Memory B cell (primary cell): ENCODE measurements at regions not wholly inside any gene's neighbourhood (a gene's known extent, or its start where the extent isn't known, plus 50 kb on each side); places are given as distances from the start of the nearest gene placed in this dataset.
"Not testable (repeated sequence)": the region's sequence is repeated elsewhere in the genome, so short reads cannot be mapped to it uniquely, and the experiment has no call there.

Source experiments
- ATAC-seq: fragments of 150-1000 bp; cut with Tn5 transposase; 2 replicates; pipeline ENCODE4 v1.10.0; 2021; ENCODE audit warnings: low read depth, mild to moderate bottlenecking, moderate library complexity
- DNase-seq, 2 donors: peaks; one replicate each; pipeline ENCODE4 v3.0.0; 2022; ENCODE audit warnings: low spot score in 2 of 2
- H3K27ac Mint-ChIP-seq: one replicate; pipeline ENCODE4 v1.8.0; 2022; ENCODE audit warnings: mild to moderate bottlenecking, moderate library complexity, mixed read lengths
- H3K27me3 Mint-ChIP-seq: one replicate; pipeline ENCODE4 v1.8.0; 2022; ENCODE audit warnings: mixed read lengths
- H3K36me3 Mint-ChIP-seq: one replicate; pipeline ENCODE4 v1.8.0; 2022; ENCODE audit warnings: mild to moderate bottlenecking, mixed read lengths
- H3K4me1 Mint-ChIP-seq: one replicate; pipeline ENCODE4 v1.8.0; 2022; ENCODE audit warnings: mixed read lengths
- H3K4me3 Mint-ChIP-seq: one replicate; pipeline ENCODE4 v1.8.0; 2022; ENCODE audit warnings: mild to moderate bottlenecking, moderate library complexity, mixed read lengths
- H3K9me3 Mint-ChIP-seq: one replicate; pipeline ENCODE4 v1.8.0; 2022; ENCODE audit warnings: mixed read lengths

DNA sequence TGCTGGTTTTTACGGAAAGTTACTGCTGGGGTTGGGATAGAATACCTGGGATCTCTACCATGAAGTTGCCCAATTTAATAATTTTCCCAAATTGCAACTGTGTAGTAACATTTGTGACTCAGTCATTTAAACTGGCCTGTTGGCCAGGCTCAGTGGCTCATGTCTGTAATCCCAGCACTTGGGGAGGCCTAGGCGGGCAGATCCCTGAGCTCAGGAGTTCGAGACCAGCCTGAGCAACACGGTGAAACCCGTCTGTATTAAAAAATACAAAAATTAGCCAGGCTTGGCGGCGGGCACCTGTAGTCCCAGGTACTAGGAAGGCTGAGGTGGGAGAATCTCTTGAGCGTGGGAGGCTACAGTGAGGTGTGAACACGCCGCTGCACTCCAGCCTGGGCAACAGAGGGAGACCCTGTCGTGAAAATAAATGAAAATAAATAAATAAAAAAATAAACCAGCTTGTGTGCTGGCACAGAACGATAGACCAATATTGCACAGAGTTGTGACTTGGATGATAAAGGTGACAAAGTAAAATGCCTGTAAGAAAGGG is 160.7 kb upstream of the ZNF608 start:
- H3K36me3 Mint-ChIP-seq: no peaks in the 10 kb centered on the region
- no peak overlapping the region for H3K4me3 Mint-ChIP-seq
- DNase-seq (no peak), ATAC-seq (no peak)
- no peak overlapping the region for H3K27ac Mint-ChIP-seq
- no peaks in the 10 kb centered on the region for H3K27me3 Mint-ChIP-seq
- no peaks in the 10 kb centered on the region for H3K9me3 Mint-ChIP-seq
- peaks cover 21% of the 10 kb centered on the region for H3K4me1 Mint-ChIP-seq

DNA sequence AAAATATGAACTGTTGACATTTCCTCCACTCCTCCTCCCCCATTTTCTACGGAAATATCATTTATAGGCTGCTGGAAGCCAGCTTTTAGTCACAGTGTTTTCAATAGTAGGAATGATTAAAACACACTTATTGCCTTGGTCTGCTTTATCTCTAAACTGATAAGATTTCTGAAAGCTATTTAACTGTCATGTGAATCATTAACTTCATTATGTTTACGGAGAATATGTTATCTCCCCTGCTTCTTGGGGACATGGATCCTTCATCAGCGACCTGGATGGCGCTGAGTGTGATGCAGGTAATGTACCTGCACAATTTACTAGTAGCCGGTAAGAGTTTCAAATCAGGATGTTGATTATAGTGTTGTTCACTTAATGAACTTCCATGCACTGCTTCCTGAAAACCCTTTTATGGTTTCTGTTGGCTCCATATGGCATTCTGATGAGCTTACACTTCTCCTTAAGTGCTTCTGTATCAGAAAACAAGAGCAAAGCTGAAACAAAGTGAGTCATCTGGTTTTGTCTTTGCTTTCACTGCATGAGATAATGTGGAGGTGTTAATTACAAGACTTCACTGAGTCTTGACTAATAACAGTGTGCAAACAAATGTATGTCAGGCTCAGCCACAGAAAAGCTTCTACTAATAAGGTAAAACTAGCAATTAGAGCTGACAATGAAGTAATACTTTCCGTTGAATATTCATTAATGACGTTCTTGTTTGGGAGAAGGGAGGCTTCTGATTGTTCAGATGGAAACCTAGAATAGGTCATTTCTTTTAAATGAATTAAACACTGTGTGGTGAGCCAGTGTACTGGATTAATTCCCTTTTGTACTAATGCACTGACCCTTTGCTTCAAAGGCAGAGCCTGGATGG is 162.4 kb upstream of the ZNF608 start:
- Mint-ChIP-seq H3K9me3 (no peaks in the 10 kb centered on the region), H3K27me3 (no peaks in the 10 kb centered on the region), H3K4me1 (peaks cover 17% of the 10 kb centered on the region), H3K36me3 (no peaks in the 10 kb centered on the region), H3K4me3 (no peak overlapping the region), H3K27ac (no peak overlapping the region)
- ATAC-seq (no peak), DNase-seq (no peak)

DNA sequence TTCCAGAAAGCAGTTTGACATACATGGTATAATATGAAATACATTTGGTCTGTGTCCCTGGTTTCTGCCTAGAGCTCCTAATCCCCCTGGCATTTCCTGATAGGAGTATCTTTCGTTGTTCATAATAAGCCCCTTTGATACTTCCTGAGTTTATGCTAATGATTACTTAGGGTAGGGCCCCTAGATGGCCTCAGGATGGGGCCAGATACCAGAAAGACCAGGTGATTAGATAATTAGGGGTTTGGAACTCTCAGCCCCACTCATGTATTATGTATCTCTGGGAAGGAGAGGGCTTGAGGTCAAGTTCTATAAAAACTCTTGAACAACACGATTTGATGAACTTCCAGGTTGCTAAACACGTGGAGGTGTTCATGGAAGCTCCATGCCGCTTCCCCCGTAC is 163.3 kb upstream of the ZNF608 start:
- H3K4me3 Mint-ChIP-seq: no peak overlapping the region
- no peaks in the 10 kb centered on the region for H3K27me3 Mint-ChIP-seq
- H3K27ac Mint-ChIP-seq: no peak overlapping the region
- H3K4me1 Mint-ChIP-seq: peaks cover 17% of the 10 kb centered on the region
- H3K9me3 Mint-ChIP-seq: no peaks in the 10 kb centered on the region
- no peaks in the 10 kb centered on the region for H3K36me3 Mint-ChIP-seq
- DNase-seq: no peak
- no peak for ATAC-seq

- Mint-ChIP-seq H3K9me3 (no peaks in the 10 kb centered on the region), H3K4me1 (peaks cover 17% of the 10 kb centered on the region), H3K36me3 (no peaks in the 10 kb centered on the region), H3K27me3 (no peaks in the 10 kb centered on the region), H3K27ac (no peak overlapping the region), H3K4me3 (no peak overlapping the region)
- no peak for ATAC-seq
- no peak for DNase-seq
These were observed 164.0 kb upstream of the ZNF608 start for GRCh38 chr5:124910354-124911016.

DNA sequence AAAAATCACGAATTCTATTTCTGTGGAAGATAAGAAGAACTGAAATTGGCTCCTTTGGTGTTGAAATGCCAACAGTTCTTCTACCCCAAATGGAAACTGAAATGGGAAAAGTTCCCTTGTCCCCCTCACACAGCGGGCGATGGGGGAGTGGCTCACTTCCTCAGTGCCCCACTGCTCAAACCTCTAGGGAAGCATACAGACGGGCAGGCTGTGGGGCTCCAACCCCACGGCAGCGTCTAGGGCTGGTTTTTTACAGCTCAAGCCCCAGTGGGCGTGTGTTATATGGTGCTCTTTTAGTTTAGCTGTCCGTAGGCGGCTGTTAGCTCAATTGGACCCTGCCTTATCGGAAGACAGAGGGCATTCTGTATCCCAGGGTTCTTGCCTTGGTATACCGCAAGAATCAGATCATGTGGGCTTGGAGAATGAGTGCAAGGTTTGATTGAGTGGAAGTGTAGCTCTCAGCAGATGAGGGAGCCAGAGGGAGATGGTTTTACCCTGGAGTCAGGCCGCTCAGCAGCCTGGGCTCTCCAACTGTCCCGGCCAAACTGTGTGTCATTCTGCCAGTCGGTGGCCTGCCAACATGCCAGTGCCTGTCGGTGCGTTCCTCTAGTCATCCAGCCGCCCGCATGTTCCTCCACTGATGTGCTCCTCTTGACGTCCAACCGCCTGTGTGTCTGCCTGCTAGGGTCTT is 166.3 kb upstream of the ZNF608 start:
- Mint-ChIP-seq H3K9me3 (no peaks in the 10 kb centered on the region), H3K27ac (no peak overlapping the region), H3K27me3 (no peaks in the 10 kb centered on the region), H3K4me1 (peaks cover 20% of the 10 kb centered on the region), H3K4me3 (peak overlapping the region; percentile 21), H3K36me3 (no peaks in the 10 kb centered on the region)
- DNase-seq (no peak), ATAC-seq (peak; percentile 27)

GRCh38 chr5:124913329-124913653 is 166.9 kb upstream of the ZNF608 start:
- Mint-ChIP-seq H3K9me3 (no peaks in the 10 kb centered on the region), H3K27ac (no peak overlapping the region), H3K4me1 (peaks cover 20% of the 10 kb centered on the region), H3K27me3 (no peaks in the 10 kb centered on the region), H3K36me3 (no peaks in the 10 kb centered on the region), H3K4me3 (no peak overlapping the region)
- DNase-seq: no peak
- ATAC-seq: no peak

- H3K27ac Mint-ChIP-seq, H3K36me3 Mint-ChIP-seq, ATAC-seq, H3K4me3 Mint-ChIP-seq, DNase-seq, H3K9me3 Mint-ChIP-seq, H3K27me3 Mint-ChIP-seq: not testable (repeated sequence)
- H3K4me1 Mint-ChIP-seq: peaks cover 17% of the 10 kb centered on the region
These were observed 169.9 kb upstream of the ZNF608 start for GRCh38 chr5:124916313-124916712.

GRCh38 chr5:124918618-124919017 is 172.2 kb upstream of the ZNF608 start:
- H3K27me3 Mint-ChIP-seq: no peaks in the 10 kb centered on the region
- DNase-seq (no peak), ATAC-seq (no peak)
- H3K4me1 Mint-ChIP-seq: peaks cover 7% of the 10 kb centered on the region
- H3K36me3 Mint-ChIP-seq: no peaks in the 10 kb centered on the region
- no peak overlapping the region for H3K27ac Mint-ChIP-seq
- no peaks in the 10 kb centered on the region for H3K9me3 Mint-ChIP-seq
- H3K4me3 Mint-ChIP-seq: no peak overlapping the region

GRCh38 chr5:124919076-124919475 is 172.6 kb upstream of the ZNF608 start:
- H3K36me3 Mint-ChIP-seq: no peaks in the 10 kb centered on the region
- H3K27me3 Mint-ChIP-seq: no peaks in the 10 kb centered on the region
- H3K4me3 Mint-ChIP-seq: no peak overlapping the region
- peaks cover 7% of the 10 kb centered on the region for H3K4me1 Mint-ChIP-seq
- no peaks in the 10 kb centered on the region for H3K9me3 Mint-ChIP-seq
- no peak for DNase-seq
- H3K27ac Mint-ChIP-seq: peak overlapping the region; percentile 38
- no peak for ATAC-seq

DNA sequence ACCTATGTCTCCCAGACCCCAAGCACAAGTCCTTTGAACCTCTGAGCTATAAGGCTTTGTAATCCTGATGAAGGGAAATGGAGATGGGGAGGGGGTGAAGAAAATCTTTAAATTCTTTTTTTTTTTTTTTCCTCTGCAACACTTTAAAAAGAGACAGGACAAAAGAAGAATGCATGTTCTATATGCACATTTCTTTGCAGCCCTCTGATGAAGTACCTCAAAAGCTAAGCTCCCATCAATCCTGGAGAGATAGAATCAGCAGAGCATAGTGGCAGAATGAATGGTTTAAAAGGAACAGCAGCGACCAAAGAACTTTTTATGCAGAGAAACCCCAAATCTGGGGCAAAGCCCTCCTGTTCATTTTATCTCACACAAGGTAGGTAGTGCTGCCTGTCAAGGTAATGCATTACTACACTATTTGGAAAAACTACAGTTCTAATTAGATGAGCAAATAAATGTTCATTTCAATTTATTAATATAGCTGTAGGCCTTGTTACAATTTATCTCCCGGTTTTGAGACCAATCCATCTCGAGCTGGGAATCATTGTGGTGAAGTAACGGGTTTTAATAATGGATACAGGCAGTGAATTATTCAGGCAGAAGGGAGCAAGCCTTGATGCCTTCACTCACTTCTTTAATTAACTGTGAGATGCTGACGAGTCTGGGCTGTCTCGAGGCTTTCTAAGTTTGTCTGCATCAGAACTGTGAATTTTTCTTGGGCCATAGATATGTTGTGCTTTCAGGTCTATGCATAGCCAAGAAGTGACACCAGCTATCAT is 173.5 kb upstream of the ZNF608 start:
- no peaks in the 10 kb centered on the region for H3K27me3 Mint-ChIP-seq
- H3K4me3 Mint-ChIP-seq: no peak overlapping the region
- peaks cover 4% of the 10 kb centered on the region for H3K9me3 Mint-ChIP-seq
- ATAC-seq (no peak), DNase-seq (no peak)
- peaks cover 10% of the 10 kb centered on the region for H3K4me1 Mint-ChIP-seq
- H3K27ac Mint-ChIP-seq: peak overlapping the region; percentile 38
- H3K36me3 Mint-ChIP-seq: no peaks in the 10 kb centered on the region

DNA sequence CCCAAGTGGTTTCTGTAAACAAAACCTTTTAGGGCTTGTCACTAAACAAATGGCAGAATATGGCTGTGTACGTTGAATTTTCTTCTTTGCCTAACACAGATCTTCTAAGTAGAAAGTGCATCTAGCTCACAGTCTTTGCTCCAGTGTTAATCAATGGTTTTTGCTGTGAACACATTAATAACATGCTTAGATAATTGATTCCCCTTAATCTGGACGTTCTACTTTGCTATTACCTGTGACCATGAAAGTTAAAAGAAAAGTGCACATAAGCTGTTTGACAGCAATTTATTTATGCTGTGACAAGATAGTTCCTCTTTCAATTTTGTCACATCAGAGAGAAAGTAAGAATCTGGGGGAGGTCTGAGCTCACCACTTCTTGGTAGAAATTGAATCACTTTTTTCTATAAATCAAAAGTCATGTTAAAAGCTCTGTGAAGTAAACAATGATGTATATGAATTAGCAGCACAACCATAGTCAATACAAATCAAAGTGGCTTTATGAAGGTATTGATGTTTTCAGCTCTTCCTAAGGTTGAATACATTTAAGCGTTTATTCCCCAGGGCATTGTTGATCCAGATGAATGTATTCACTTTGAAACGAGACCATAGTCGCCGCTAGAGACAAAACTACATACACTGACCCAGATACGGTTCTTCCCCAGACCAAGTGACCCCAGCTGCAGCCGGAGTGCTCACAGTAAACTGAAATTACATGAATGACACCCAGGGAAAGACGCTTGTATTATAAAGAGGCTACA is 174.6 kb upstream of the ZNF608 start:
- ATAC-seq (peak; percentile 84), DNase-seq (peak in 1 of 2 donors; percentile 31)
- Mint-ChIP-seq H3K9me3 (peaks cover 4% of the 10 kb centered on the region), H3K27me3 (no peaks in the 10 kb centered on the region), H3K4me1 (peaks cover 10% of the 10 kb centered on the region), H3K27ac (no peak overlapping the region), H3K4me3 (no peak overlapping the region), H3K36me3 (no peaks in the 10 kb centered on the region)

DNA sequence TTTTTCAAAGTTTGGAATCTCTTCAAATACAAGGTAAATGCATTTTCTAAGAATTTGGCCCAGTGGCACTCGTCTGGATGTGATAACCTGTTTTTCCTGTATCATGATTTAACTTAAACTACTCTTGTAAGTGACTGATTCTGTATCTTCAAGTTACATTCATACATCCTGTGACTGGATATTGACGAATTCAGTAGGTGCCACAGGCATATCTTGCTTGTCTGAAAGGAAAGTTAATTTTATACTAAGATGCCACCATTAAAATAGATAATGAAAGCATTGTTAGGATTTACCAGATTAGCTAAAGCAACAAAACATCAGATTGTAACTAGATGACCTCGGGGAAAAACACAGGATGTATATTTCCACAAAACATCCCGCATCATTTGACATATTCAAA is 175.3 kb upstream of the ZNF608 start:
- no peaks in the 10 kb centered on the region for H3K27me3 Mint-ChIP-seq
- DNase-seq: no peak
- H3K4me3 Mint-ChIP-seq: no peak overlapping the region
- no peak overlapping the region for H3K27ac Mint-ChIP-seq
- H3K4me1 Mint-ChIP-seq: peaks cover 5% of the 10 kb centered on the region
- H3K9me3 Mint-ChIP-seq: peaks cover 4% of the 10 kb centered on the region
- H3K36me3 Mint-ChIP-seq: no peaks in the 10 kb centered on the region
- ATAC-seq: no peak
